ENCODE measurements at regions not wholly inside any gene's neighbourhood (a gene's known extent, or its start where the extent isn't known, plus 50 kb on each side); places are given as distances from the start of the nearest gene placed in this dataset.

DNA sequence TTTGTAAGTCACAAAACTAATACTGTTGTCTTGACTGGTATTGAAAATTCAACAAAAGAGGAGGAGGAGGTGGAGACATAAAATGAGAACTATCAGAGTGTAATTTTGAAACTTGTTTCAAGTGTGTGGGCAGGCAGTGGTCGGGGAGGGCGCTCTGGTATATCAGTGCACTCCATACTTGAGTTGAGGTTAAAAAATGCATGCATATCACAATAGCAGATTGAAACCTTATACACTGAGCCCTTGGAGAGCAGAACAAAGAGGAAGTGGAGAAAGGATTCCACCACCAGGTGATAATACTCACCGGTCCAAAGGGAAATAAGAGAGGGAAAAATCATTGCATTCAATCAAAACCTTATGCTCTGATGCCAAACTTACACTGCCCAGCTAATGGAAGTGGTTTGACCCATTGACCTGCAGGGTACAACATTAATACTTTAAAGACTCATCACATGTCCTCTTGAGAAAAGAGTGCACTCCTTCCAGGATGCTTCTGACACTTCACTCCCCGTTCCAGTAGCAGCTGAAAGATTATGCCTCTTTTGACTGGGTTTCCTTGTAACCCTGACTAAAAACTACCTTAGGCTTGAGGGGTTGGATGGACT is 79.5 kb upstream of the FAM169A start:
- no peak overlapping the region for H3K4me3 ChIP-seq (ENCODE audit: insufficient read depth, low read depth, low read length)
- no peaks in the 10 kb centered on the region for H3K9me3 ChIP-seq (ENCODE audit: control insufficient read depth, low read length)
- no peaks in the 10 kb centered on the region for H3K4me1 ChIP-seq (ENCODE audit: control insufficient read depth, insufficient read depth, low read length)
- H3K27me3 ChIP-seq (ENCODE audit: control insufficient read depth, insufficient read depth, low read length, poor library complexity, severe bottlenecking): no peaks in the 10 kb centered on the region
- H3K27ac ChIP-seq (ENCODE audit: insufficient read depth, low read depth, low read length, poor library complexity, severe bottlenecking): no peak overlapping the region
- WGBS, 2 experiments: 92 to 100% methylated on average over 4 of the region's 4 CpGs
- no peaks in the 10 kb centered on the region for H3K36me3 ChIP-seq (ENCODE audit: control insufficient read depth, insufficient read depth, low read length)

- Histone ChIP-seq H3K4me1 (ENCODE audit: control insufficient read depth, insufficient read depth, low read length) (no peaks in the 10 kb centered on the region), H3K4me3 (ENCODE audit: insufficient read depth, low read depth, low read length) (no peak overlapping the region), H3K9me3 (ENCODE audit: control insufficient read depth, low read length) (no peaks in the 10 kb centered on the region), H3K36me3 (ENCODE audit: control insufficient read depth, insufficient read depth, low read length) (no peaks in the 10 kb centered on the region), H3K27me3 (ENCODE audit: control insufficient read depth, insufficient read depth, low read length, poor library complexity, severe bottlenecking) (no peaks in the 10 kb centered on the region), H3K27ac (ENCODE audit: insufficient read depth, low read depth, low read length, poor library complexity, severe bottlenecking) (no peak overlapping the region)
- 83 to 89% methylated on average over 2 of the region's 2 CpGs for WGBS, 2 experiments
Measured at GRCh38 chr5:74943905-74944304, 77.7 kb upstream of the FAM169A start.

DNA sequence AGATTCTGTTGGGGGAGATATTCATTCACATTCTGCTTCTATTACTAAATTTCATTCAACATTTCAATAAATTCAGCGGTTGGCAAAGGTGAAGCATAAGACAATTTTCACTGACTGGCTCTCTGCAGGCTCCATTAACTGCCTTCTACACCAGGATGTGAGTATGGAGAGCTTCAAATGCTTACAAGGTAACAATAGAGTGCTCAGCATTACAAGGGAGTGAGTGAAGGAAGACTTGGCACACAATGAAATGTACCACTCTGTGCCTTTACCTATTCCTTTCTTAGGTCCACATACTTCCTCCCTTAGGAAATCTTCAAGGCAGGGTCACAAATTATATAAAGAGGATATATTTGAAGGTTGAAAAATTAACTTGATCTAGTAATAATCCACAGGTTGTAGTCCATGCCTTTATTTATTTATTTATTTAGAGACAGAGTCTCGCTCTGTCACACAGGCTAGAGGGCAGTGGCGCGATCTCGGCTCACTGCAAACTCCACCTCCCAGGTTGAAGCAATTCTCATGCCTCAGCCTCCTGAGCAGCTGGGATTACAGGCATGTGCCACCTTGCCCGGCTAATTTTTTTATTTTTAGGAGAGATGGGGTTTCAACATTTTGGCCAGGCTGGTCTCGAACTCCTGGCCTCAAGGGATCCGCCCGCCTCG is 76.6 kb upstream of the FAM169A start:
- Histone ChIP-seq H3K9me3 (ENCODE audit: control insufficient read depth, low read length) (no peaks in the 10 kb centered on the region), H3K27me3 (ENCODE audit: control insufficient read depth, insufficient read depth, low read length, poor library complexity, severe bottlenecking) (no peaks in the 10 kb centered on the region), H3K4me3 (ENCODE audit: insufficient read depth, low read depth, low read length) (no peak overlapping the region), H3K27ac (ENCODE audit: insufficient read depth, low read depth, low read length, poor library complexity, severe bottlenecking) (no peak overlapping the region), H3K4me1 (ENCODE audit: control insufficient read depth, insufficient read depth, low read length) (no peaks in the 10 kb centered on the region), H3K36me3 (ENCODE audit: control insufficient read depth, insufficient read depth, low read length) (no peaks in the 10 kb centered on the region)
- WGBS, 2 experiments: 87 to 92% methylated on average over 10 of the region's 10 CpGs

GRCh38 chr5:74940782-74941353 is 74.7 kb upstream of the FAM169A start:
- H3K4me3 ChIP-seq (ENCODE audit: insufficient read depth, low read depth, low read length): no peak overlapping the region
- WGBS, 2 experiments: 93 to 95% methylated on average over 2 of the region's 2 CpGs
- H3K36me3 ChIP-seq (ENCODE audit: control insufficient read depth, insufficient read depth, low read length): no peaks in the 10 kb centered on the region
- no peaks in the 10 kb centered on the region for H3K27me3 ChIP-seq (ENCODE audit: control insufficient read depth, insufficient read depth, low read length, poor library complexity, severe bottlenecking)
- no peaks in the 10 kb centered on the region for H3K4me1 ChIP-seq (ENCODE audit: control insufficient read depth, insufficient read depth, low read length)
- no peak overlapping the region for H3K27ac ChIP-seq (ENCODE audit: insufficient read depth, low read depth, low read length, poor library complexity, severe bottlenecking)
- no peaks in the 10 kb centered on the region for H3K9me3 ChIP-seq (ENCODE audit: control insufficient read depth, low read length)

DNA sequence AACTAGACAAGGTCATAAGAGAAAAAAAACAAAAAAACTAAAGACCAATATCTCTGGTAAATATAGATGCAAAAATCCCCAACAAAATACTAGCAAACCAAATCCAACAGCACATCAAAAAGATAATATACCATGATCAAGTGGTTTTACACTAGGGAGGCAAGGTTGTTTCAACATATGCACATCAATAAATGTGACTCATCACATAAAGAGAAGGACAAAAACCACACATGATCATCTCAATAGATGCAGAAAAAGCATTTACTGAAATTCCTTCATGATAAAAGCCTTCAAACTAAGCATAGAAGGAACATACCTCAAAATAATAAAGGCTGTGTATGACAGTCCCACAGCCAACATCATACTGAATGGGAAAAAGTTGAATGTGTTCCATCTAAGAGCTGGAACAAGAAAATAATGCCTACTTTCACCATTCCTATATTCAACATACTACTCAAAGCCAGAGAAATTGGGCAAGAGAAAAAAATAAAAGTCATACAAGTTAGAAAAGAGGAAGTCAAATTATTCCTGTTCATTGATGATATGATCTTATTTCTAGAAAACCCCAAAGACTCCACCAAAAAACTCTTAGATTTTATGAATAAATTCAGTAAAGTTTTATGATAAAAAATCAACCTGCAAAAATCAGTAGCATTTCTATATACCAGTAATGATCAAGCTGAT is 72.2 kb upstream of the FAM169A start:
- H3K4me1 ChIP-seq (ENCODE audit: control insufficient read depth, insufficient read depth, low read length): peaks cover 7% of the 10 kb centered on the region
- H3K27me3 ChIP-seq (ENCODE audit: control insufficient read depth, insufficient read depth, low read length, poor library complexity, severe bottlenecking): no peaks in the 10 kb centered on the region
- no peaks in the 10 kb centered on the region for H3K9me3 ChIP-seq (ENCODE audit: control insufficient read depth, low read length)
- no peaks in the 10 kb centered on the region for H3K36me3 ChIP-seq (ENCODE audit: control insufficient read depth, insufficient read depth, low read length)
- H3K4me3 ChIP-seq (ENCODE audit: insufficient read depth, low read depth, low read length): no peak overlapping the region
- H3K27ac ChIP-seq (ENCODE audit: insufficient read depth, low read depth, low read length, poor library complexity, severe bottlenecking): no peak overlapping the region

DNA sequence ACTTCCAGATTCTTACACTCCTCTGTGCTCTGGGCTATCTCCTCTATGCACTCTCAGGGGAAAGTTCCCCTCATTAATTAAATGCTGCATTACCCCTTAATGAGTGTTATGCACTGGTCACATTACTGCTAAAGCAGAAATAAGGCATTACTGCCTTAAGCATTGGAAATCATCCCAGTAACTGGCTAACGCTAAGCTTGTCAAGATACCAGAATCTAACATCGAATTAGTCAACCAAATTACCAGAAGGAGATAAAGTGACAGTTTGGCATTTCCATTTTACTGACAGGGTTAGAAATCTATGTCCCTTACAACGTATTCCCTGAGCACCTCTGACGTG is 69.5 kb upstream of the FAM169A start:
- no peaks in the 10 kb centered on the region for H3K36me3 ChIP-seq (ENCODE audit: control insufficient read depth, insufficient read depth, low read length)
- H3K27ac ChIP-seq (ENCODE audit: insufficient read depth, low read depth, low read length, poor library complexity, severe bottlenecking): no peak overlapping the region
- no peaks in the 10 kb centered on the region for H3K9me3 ChIP-seq (ENCODE audit: control insufficient read depth, low read length)
- H3K4me3 ChIP-seq (ENCODE audit: insufficient read depth, low read depth, low read length): no peak overlapping the region
- peaks cover 7% of the 10 kb centered on the region for H3K4me1 ChIP-seq (ENCODE audit: control insufficient read depth, insufficient read depth, low read length)
- H3K27me3 ChIP-seq (ENCODE audit: control insufficient read depth, insufficient read depth, low read length, poor library complexity, severe bottlenecking): no peaks in the 10 kb centered on the region
- WGBS, 2 experiments: 83 to 88% methylated on average over 4 of the region's 4 CpGs

DNA sequence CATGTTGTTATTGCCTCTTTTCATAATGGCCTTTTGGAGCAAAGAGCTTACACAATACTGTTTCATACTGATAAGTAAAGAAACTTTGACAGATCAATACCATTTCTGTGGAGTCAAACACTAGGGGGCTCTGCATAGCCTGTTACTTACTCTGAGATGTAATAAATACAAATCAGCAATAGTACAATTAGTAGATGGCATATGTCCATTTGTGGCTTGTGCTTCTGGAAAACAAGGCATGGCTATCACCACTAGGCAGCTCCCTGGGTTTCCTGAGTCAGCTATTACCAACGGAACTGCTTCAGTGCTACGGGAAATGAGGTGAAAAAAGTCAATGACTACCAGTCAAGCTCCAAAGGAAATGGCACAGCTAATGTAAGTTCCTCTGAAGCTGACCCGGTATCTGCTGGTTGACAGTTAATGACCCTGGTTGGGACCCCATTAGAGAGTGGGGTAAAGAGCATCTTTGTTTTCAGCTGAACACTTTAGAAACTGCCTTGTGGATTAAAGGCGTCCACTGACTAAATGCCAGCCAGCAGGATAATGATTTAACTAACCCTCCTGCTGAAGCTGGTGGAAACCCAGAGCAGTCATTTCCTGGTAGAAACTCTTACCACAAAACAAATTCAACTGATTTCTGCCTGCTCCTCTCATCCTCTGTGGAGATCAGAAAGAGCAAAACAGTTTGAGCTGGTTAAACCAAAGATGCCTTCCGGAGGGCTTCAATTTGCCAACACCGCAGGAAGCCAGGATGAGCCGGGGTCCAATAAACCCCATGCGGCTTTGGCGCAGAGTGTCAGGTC is 69.0 kb upstream of the FAM169A start:
- peak overlapping the region; percentile 38 for H3K27ac ChIP-seq (ENCODE audit: insufficient read depth, low read depth, low read length, poor library complexity, severe bottlenecking)
- H3K4me1 ChIP-seq (ENCODE audit: control insufficient read depth, insufficient read depth, low read length): peaks cover 7% of the 10 kb centered on the region
- H3K36me3 ChIP-seq (ENCODE audit: control insufficient read depth, insufficient read depth, low read length): no peaks in the 10 kb centered on the region
- H3K9me3 ChIP-seq (ENCODE audit: control insufficient read depth, low read length): no peaks in the 10 kb centered on the region
- WGBS, 2 experiments: 35 to 39% methylated on average over 9 of the region's 9 CpGs
- H3K27me3 ChIP-seq (ENCODE audit: control insufficient read depth, insufficient read depth, low read length, poor library complexity, severe bottlenecking): no peaks in the 10 kb centered on the region
- H3K4me3 ChIP-seq (ENCODE audit: insufficient read depth, low read depth, low read length): no peak overlapping the region

DNA sequence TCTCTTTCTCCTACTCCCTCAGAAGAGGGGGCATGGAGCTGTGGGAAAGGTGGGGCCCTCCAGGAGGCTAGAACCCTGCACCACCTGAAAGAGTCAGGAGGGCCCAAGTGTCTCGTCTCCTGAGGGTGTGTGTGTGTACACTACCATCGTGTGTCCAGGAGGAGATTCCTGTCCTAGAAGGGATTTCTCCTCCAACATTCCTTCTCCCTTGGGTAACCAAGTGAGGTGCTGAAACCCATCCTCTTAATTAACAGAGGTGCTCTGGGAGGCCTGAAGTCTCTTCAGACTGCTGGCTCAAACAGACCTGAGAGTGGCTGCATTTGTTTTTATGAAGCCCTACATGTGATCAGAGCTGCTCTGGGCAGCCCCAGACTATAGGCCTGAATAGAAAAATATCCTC is 61.1 kb upstream of the FAM169A start:
- no peaks in the 10 kb centered on the region for H3K9me3 ChIP-seq (ENCODE audit: control insufficient read depth, low read length)
- H3K4me3 ChIP-seq (ENCODE audit: insufficient read depth, low read depth, low read length): no peak overlapping the region
- no peaks in the 10 kb centered on the region for H3K36me3 ChIP-seq (ENCODE audit: control insufficient read depth, insufficient read depth, low read length)
- no peaks in the 10 kb centered on the region for H3K27me3 ChIP-seq (ENCODE audit: control insufficient read depth, insufficient read depth, low read length, poor library complexity, severe bottlenecking)
- 81 to 92% methylated on average over 2 of the region's 2 CpGs for WGBS, 2 experiments
- H3K27ac ChIP-seq (ENCODE audit: insufficient read depth, low read depth, low read length, poor library complexity, severe bottlenecking): no peak overlapping the region
- H3K4me1 ChIP-seq (ENCODE audit: control insufficient read depth, insufficient read depth, low read length): no peaks in the 10 kb centered on the region

DNA sequence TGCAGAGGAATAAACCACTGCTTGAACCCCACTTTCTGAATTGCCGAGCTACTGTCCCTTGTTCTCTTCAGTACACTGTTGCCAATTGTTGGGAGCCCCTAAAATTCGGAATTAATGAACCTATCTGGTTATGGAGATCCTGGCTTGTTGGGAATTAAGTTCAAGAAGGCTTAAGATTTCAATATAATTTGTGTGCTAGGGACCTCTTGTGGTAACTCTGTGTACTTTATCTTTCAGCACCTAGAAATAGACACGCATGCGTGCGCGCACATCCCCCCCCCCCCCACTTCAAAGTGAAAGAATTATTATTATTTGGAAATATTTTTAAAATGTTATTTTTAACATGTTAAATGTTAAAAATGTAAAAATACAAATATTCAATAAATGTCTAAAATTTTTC is 53.3 kb upstream of the FAM169A start:
- no peaks in the 10 kb centered on the region for H3K27me3 ChIP-seq (ENCODE audit: control insufficient read depth, insufficient read depth, low read length, poor library complexity, severe bottlenecking)
- H3K4me1 ChIP-seq (ENCODE audit: control insufficient read depth, insufficient read depth, low read length): no peaks in the 10 kb centered on the region
- WGBS, 2 experiments: 26 to 30% methylated on average over 2 of the region's 6 CpGs
- no peak overlapping the region for H3K27ac ChIP-seq (ENCODE audit: insufficient read depth, low read depth, low read length, poor library complexity, severe bottlenecking)
- H3K36me3 ChIP-seq (ENCODE audit: control insufficient read depth, insufficient read depth, low read length): no peaks in the 10 kb centered on the region
- no peaks in the 10 kb centered on the region for H3K9me3 ChIP-seq (ENCODE audit: control insufficient read depth, low read length)
- no peak overlapping the region for H3K4me3 ChIP-seq (ENCODE audit: insufficient read depth, low read depth, low read length)

DNA sequence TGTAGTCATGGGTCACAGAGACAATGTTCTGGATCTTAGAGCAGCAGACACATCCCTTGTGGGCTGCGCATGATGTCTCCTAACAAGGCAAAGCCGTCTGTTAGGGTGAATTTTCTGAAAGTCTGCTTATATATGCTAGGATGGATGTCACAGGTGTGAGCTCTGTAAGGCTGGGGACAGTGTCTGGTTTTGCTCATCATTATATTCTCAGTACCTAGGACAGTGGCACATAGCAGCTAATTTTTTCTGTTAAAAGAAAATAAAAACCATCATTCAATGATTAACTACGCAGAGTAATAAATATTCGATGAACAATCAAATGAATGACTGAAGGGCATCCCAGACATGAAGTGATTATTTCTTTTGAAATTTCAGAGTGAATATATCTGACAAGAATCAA is 52.9 kb upstream of the FAM169A start:
- Histone ChIP-seq H3K27ac (ENCODE audit: insufficient read depth, low read depth, low read length, poor library complexity, severe bottlenecking) (no peak overlapping the region), H3K27me3 (ENCODE audit: control insufficient read depth, insufficient read depth, low read length, poor library complexity, severe bottlenecking) (no peaks in the 10 kb centered on the region)
- WGBS, 2 experiments: 82 to 85% methylated on average over 4 of the region's 4 CpGs

More for the DNA sequence above, 52.9 kb upstream of the FAM169A start:
- Histone ChIP-seq H3K36me3 (ENCODE audit: control insufficient read depth, insufficient read depth, low read length) (no peaks in the 10 kb centered on the region), H3K9me3 (ENCODE audit: control insufficient read depth, low read length) (no peaks in the 10 kb centered on the region), H3K4me1 (ENCODE audit: control insufficient read depth, insufficient read depth, low read length) (no peaks in the 10 kb centered on the region), H3K4me3 (ENCODE audit: insufficient read depth, low read depth, low read length) (no peak overlapping the region)

All from ectodermal cell (in vitro differentiated cells).